ENCODE measurements at regions not wholly inside any gene's neighbourhood (a gene's known extent, or its start where the extent isn't known, plus 50 kb on each side); places are given as distances from the start of the nearest gene placed in this dataset.

- no peak for TF ChIP-seq CTCF (IDR thresholded peaks at IDR 0.05)
- TF ChIP-seq POLR2A (IDR thresholded peaks at IDR 0.05), result no peak
- intact Hi-C loops (cut with DNase I), result no loop called here
- ATAC-seq, result no peak
Measured at GRCh38 chr6:21367148-21367547, 226.4 kb upstream of the SOX4 start.

GRCh38 chr6:21367649-21368154 lies 225.8 kb upstream of the SOX4 start:
- Histone ChIP-seq H3K9me3 (no peaks in the 10 kb centered on the region), H3K27ac (no peak overlapping the region), H3K36me3 (replicated peaks in 1 of 2; ENCODE audit: insufficient read depth in 1 of 2, low read depth in 2 of 2) (no peaks in the 10 kb centered on the region), H3K4me1 (no peaks in the 10 kb centered on the region), H3K27me3 (no peaks in the 10 kb centered on the region), H3K4me3 (no peak overlapping the region)
- no peak for ATAC-seq
- intact Hi-C loops (cut with DNase I), result no loop called here
- no peak for DNase-seq
- TF ChIP-seq POLR2A (IDR thresholded peaks at IDR 0.05) (no peak), CTCF (IDR thresholded peaks at IDR 0.05) (no peak)
- WGBS, 2 donors, result 93 to 96% methylated on average over 3 of the region's 3 CpGs

More at GRCh38 chr6:21367148-21367547, 226.4 kb upstream of the SOX4 start:
- Histone ChIP-seq H3K4me3 (no peak overlapping the region), H3K9me3 (no peaks in the 10 kb centered on the region), H3K27me3 (no peaks in the 10 kb centered on the region), H3K27ac (no peak overlapping the region), H3K36me3 (replicated peaks in 1 of 2; ENCODE audit: insufficient read depth in 1 of 2, low read depth in 2 of 2) (no peaks in the 10 kb centered on the region), H3K4me1 (no peaks in the 10 kb centered on the region)
- no peak for DNase-seq
- WGBS, 2 donors, result 94 to 97% methylated on average over 4 of the region's 4 CpGs

- DNase-seq (no peak), ATAC-seq (no peak)
- 36 to 52% methylated on average over 1 of the region's 1 CpG for WGBS, 2 donors
- H3K9me3 ChIP-seq, result no peaks in the 10 kb centered on the region
- no peaks in the 10 kb centered on the region for H3K36me3 ChIP-seq (replicated peaks in 1 of 2; ENCODE audit: insufficient read depth in 1 of 2, low read depth in 2 of 2)
- no peak overlapping the region for H3K4me3 ChIP-seq
- H3K27ac ChIP-seq, result no peak overlapping the region
- intact Hi-C loops (cut with DNase I), result no loop called here
- no peaks in the 10 kb centered on the region for H3K27me3 ChIP-seq
- H3K4me1 ChIP-seq, result no peaks in the 10 kb centered on the region
- no peak for TF ChIP-seq POLR2A (IDR thresholded peaks at IDR 0.05)
- TF ChIP-seq CTCF (IDR thresholded peaks at IDR 0.05), result no peak
Measured at GRCh38 chr6:21371061-21371460, 222.5 kb upstream of the SOX4 start.

GRCh38 chr6:21371676-21372171 lies 221.8 kb upstream of the SOX4 start:
- Histone ChIP-seq H3K9me3 (no peaks in the 10 kb centered on the region), H3K27me3 (no peaks in the 10 kb centered on the region), H3K4me3 (no peak overlapping the region), H3K4me1 (no peaks in the 10 kb centered on the region), H3K27ac (no peak overlapping the region), H3K36me3 (replicated peaks in 1 of 2; ENCODE audit: insufficient read depth in 1 of 2, low read depth in 2 of 2) (no peaks in the 10 kb centered on the region)
- intact Hi-C loops (cut with DNase I), result no loop called here
- DNase-seq (no peak), ATAC-seq (no peak)
- TF ChIP-seq CTCF (IDR thresholded peaks at IDR 0.05), result no peak
- WGBS, 2 donors, result 54 to 57% methylated on average over 6 of the region's 6 CpGs

All from body of pancreas (tissue), 4 donors.